GM23338 (cell line): ENCODE measurements at regions not wholly inside any gene's neighbourhood (a gene's known extent, or its start where the extent isn't known, plus 50 kb on each side); places are given as distances from the start of the nearest gene placed in this dataset.

Source experiments
- CREB1 ChIP-seq: fragments of 250-450 bp; sonication (Bioruptor Pico); IDR thresholded peaks from 2 replicates; pipeline ENCODE4 v1.5.0; 2020; ENCODE audit warnings: low read depth, mild to moderate bottlenecking, moderate library complexity
- EZH2 ChIP-seq: fragments of 200-600 bp; sonication (generic); IDR thresholded peaks from one replicate; pipeline ENCODE4 v1.8.0; 2017; ENCODE audit warnings: antibody characterized with exemption, mild to moderate bottlenecking, low read depth; ENCODE audit not compliant: unreplicated experiment
- EZH2phosphoT487 ChIP-seq: fragments of 200-600 bp; sonication (generic); IDR thresholded peaks from one replicate; pipeline ENCODE4 v1.8.1; 2018; ENCODE audit warnings: antibody characterized with exemption; ENCODE audit not compliant: unreplicated experiment
- POLR2AphosphoS5 ChIP-seq: IDR thresholded peaks from 2 replicates; pipeline ENCODE4 v1.6.1; 2016; ENCODE audit warnings: antibody characterized with exemption, low read depth
- TF ChIP-seq, protein P1 (sequence below), 2 experiments: fragments of 200-600 bp in 1 of 2; sonication (generic) in 1 of 2; conservative IDR thresholded peaks; 2 replicates each; pipeline versions ENCODE4 v1.5.1 to v1.6.1; 2016 to 2017; ENCODE audit warnings: antibody characterized with exemption in 2 of 2, low read depth in 2 of 2, mild to moderate bottlenecking in 2 of 2, moderate library complexity in 1 of 2
- TF ChIP-seq, protein P2 (sequence below): IDR thresholded peaks from 2 replicates; pipeline ENCODE4 v1.6.1; 2016; ENCODE audit warnings: antibody characterized with exemption
- TF ChIP-seq, protein P3 (sequence below): IDR thresholded peaks from one replicate; pipeline ENCODE4 v1.6.1; 2018; ENCODE audit warnings: antibody characterized with exemption; ENCODE audit not compliant: unreplicated experiment

DNA sequence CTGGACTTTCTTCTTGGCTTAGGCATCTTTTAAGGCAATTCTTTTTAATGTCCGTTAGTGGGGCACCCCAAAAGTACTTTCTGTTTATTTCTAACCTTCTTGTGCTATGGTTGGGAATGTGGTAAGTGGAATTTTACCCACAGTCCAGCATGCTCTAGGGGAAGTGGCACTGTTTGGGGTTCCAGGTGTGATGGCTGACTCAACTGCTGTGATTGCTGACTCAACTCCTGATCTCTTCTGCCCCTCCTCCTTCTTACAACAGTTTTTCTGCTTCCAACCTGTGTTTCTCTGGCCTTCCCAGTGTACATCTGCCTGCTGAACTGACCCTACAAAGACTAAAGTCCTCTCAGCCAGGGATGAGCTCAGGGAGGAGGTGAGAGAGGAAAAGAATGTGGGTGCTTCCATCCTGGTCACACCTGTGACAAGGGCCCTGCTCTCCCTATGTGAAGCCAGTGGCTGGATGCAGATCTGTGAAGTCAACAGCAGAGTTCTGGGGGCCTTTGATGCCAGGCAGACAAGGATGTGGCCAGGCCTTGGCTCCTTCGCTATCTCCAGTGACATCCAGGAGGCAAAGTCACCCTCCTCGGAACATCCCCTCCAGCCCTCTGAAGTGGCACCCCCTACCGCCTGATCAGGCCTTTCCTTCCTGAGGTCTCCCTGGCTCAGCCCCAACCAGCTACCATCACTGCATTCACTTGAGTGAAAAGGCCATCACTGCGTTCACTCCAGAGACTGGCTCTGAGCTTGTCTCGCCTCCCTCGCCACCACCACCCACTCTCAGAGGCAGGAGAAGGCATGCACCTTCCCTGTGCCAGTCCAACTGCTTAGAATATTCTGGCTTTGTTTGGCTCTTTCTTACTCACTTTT, 72.2 kb downstream of the C5orf15 start:
- TF ChIP-seq EZH2 = no peak
- TF ChIP-seq, protein P1, sequence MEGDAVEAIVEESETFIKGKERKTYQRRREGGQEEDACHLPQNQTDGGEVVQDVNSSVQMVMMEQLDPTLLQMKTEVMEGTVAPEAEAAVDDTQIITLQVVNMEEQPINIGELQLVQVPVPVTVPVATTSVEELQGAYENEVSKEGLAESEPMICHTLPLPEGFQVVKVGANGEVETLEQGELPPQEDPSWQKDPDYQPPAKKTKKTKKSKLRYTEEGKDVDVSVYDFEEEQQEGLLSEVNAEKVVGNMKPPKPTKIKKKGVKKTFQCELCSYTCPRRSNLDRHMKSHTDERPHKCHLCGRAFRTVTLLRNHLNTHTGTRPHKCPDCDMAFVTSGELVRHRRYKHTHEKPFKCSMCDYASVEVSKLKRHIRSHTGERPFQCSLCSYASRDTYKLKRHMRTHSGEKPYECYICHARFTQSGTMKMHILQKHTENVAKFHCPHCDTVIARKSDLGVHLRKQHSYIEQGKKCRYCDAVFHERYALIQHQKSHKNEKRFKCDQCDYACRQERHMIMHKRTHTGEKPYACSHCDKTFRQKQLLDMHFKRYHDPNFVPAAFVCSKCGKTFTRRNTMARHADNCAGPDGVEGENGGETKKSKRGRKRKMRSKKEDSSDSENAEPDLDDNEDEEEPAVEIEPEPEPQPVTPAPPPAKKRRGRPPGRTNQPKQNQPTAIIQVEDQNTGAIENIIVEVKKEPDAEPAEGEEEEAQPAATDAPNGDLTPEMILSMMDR (conservative IDR thresholded peaks at IDR 0.05; ENCODE audit: low read depth in 2 of 2) = peak in 1 of 2 experiments; percentile 26; a peak in 1 of 4 replicates
- TF ChIP-seq, protein P2, sequence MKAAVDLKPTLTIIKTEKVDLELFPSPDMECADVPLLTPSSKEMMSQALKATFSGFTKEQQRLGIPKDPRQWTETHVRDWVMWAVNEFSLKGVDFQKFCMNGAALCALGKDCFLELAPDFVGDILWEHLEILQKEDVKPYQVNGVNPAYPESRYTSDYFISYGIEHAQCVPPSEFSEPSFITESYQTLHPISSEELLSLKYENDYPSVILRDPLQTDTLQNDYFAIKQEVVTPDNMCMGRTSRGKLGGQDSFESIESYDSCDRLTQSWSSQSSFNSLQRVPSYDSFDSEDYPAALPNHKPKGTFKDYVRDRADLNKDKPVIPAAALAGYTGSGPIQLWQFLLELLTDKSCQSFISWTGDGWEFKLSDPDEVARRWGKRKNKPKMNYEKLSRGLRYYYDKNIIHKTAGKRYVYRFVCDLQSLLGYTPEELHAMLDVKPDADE = no peak
- no peak for TF ChIP-seq POLR2AphosphoS5
- no peak for TF ChIP-seq EZH2phosphoT487
- TF ChIP-seq CREB1 (CRISPR knock-in tag) = no peak
- TF ChIP-seq, protein P3, sequence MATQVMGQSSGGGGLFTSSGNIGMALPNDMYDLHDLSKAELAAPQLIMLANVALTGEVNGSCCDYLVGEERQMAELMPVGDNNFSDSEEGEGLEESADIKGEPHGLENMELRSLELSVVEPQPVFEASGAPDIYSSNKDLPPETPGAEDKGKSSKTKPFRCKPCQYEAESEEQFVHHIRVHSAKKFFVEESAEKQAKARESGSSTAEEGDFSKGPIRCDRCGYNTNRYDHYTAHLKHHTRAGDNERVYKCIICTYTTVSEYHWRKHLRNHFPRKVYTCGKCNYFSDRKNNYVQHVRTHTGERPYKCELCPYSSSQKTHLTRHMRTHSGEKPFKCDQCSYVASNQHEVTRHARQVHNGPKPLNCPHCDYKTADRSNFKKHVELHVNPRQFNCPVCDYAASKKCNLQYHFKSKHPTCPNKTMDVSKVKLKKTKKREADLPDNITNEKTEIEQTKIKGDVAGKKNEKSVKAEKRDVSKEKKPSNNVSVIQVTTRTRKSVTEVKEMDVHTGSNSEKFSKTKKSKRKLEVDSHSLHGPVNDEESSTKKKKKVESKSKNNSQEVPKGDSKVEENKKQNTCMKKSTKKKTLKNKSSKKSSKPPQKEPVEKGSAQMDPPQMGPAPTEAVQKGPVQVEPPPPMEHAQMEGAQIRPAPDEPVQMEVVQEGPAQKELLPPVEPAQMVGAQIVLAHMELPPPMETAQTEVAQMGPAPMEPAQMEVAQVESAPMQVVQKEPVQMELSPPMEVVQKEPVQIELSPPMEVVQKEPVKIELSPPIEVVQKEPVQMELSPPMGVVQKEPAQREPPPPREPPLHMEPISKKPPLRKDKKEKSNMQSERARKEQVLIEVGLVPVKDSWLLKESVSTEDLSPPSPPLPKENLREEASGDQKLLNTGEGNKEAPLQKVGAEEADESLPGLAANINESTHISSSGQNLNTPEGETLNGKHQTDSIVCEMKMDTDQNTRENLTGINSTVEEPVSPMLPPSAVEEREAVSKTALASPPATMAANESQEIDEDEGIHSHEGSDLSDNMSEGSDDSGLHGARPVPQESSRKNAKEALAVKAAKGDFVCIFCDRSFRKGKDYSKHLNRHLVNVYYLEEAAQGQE = no peak
